ENCODE measurements at regions not wholly inside any gene's neighbourhood (a gene's known extent, or its start where the extent isn't known, plus 50 kb on each side); places are given as distances from the start of the nearest gene placed in this dataset.

DNA sequence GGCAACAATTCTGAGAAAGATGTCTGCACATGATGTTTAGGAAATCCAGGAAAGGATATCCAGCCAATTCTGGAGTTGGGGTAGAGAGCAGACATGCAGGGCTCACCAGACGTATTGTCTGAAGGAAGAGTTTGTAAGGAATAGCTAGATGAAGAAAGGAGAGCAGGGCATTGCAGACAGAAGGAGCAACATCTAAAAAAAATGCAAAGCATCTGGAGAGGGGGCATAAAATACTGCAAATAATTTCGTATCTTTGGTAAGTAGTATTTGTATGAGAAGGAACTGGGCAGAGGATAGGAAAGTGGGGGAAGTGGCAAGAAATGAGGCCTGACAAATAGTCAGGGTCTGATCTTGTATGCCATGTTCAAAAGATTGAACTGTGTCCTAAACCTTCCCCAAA is 74.8 kb downstream of the MACIR start:
- no peak for DNase-seq
- no peaks in the 10 kb centered on the region for H3K27me3 ChIP-seq
- H3K36me3 ChIP-seq, result no peaks in the 10 kb centered on the region
- TF ChIP-seq EP300 (IDR thresholded peaks at IDR 0.05) (no peak), POLR2A (IDR thresholded peaks at IDR 0.05) (no peak)
- TF ChIP-seq, protein P1, sequence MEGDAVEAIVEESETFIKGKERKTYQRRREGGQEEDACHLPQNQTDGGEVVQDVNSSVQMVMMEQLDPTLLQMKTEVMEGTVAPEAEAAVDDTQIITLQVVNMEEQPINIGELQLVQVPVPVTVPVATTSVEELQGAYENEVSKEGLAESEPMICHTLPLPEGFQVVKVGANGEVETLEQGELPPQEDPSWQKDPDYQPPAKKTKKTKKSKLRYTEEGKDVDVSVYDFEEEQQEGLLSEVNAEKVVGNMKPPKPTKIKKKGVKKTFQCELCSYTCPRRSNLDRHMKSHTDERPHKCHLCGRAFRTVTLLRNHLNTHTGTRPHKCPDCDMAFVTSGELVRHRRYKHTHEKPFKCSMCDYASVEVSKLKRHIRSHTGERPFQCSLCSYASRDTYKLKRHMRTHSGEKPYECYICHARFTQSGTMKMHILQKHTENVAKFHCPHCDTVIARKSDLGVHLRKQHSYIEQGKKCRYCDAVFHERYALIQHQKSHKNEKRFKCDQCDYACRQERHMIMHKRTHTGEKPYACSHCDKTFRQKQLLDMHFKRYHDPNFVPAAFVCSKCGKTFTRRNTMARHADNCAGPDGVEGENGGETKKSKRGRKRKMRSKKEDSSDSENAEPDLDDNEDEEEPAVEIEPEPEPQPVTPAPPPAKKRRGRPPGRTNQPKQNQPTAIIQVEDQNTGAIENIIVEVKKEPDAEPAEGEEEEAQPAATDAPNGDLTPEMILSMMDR (IDR thresholded peaks at IDR 0.05), result no peak
- no peaks in the 10 kb centered on the region for H3K9me3 ChIP-seq
- H3K4me1 ChIP-seq (ENCODE audit: insufficient read depth), result no peaks in the 10 kb centered on the region
- no peak overlapping the region for H3K4me3 ChIP-seq
- intact Hi-C loops (cut with DNase I), result no loop called here
- WGBS, 3 donors, result 15 to 28% (median 18%) methylated on average over 2 of the region's 2 CpGs
- no peak overlapping the region for H3K27ac ChIP-seq

DNA sequence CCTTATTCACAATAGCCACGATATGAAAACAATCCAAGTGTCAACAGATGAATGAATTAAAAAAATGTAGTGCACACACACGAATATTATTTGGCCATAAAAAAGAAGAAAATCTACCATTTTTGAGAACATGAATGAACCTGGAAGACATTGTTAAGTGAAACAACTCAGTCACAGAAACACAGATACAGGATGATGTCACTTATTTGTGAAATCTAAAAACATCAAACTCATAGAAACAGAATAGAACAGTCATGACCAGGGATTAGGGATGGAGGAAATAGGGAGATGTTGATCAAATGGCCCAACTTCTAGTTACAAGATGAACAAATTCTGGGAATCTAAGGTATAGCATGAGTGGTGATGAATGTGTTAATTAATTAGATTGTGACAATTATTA is 72.3 kb downstream of the MACIR start:
- intact Hi-C loops (cut with DNase I), result no loop called here
- TF ChIP-seq EP300 (IDR thresholded peaks at IDR 0.05) (no peak), POLR2A (IDR thresholded peaks at IDR 0.05) (no peak)
- TF ChIP-seq, protein P1 (IDR thresholded peaks at IDR 0.05), result no peak
- no peaks in the 10 kb centered on the region for H3K9me3 ChIP-seq
- H3K27me3 ChIP-seq, result no peaks in the 10 kb centered on the region
- no peak for DNase-seq
- H3K4me1 ChIP-seq (ENCODE audit: insufficient read depth), result no peaks in the 10 kb centered on the region
- no peaks in the 10 kb centered on the region for H3K36me3 ChIP-seq
- WGBS, 3 donors, result 86 to 89% (median 87%) methylated on average over 2 of the region's 2 CpGs
- H3K4me3 ChIP-seq, result no peak overlapping the region
- H3K27ac ChIP-seq, result no peak overlapping the region
